ENCODE measurements at regions not wholly inside any gene's neighbourhood (a gene's known extent, or its start where the extent isn't known, plus 50 kb on each side); places are given as distances from the start of the nearest gene placed in this dataset.

DNA sequence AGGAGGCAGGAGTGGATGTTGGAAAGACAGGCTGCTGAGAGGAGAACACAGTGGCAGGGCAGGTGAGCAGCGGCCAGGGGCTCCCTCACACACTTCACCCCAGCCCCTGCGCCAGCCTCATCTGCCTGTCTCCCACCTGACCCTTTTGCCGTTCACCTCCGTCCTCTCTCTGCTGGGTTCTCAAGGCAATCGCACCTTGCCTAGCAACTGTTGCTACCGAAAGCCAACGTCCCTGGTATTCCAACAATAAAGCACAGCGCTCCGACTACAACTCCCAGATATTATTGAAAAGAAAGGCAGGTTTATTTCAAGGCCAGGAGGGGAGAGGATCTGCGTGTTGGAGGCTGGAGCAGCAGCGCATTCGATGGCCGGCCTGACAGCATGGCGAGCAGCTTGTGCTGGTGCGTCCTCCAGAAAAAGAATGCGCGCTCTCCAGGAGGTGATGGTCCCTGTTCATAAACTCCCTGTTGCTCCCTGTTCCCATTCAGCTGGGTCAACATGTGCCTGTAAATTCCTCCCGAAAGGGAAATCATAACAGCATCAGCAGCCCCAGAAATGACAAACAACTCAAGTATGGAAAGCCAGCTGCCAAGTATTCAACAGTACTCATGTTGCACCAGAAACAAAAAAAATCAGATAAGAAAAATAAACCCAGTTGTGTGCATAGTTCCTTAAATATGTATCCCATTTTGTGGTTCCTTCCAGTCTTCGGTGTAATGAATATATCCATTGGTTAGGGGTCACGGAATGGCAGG, 153.0 kb upstream of the DIO3 start:
- no peaks in the 10 kb centered on the region for H4K20me1 ChIP-seq (replicated peaks; ENCODE audit: insufficient read depth)
- H3K79me2 ChIP-seq (replicated peaks; ENCODE audit: insufficient read depth) = no peaks in the 10 kb centered on the region
- H2AFZ ChIP-seq = no peak overlapping the region
- H3F3A ChIP-seq (replicated peaks; ENCODE audit: low read depth) = no peaks in the 10 kb centered on the region
- H3K4me3 ChIP-seq = no peak overlapping the region
- H3K27me3 ChIP-seq (ENCODE audit: insufficient read depth) = no peaks in the 10 kb centered on the region
- no peaks in the 10 kb centered on the region for H3K9me2 ChIP-seq (ENCODE audit: insufficient read depth)
- H3K36me3 Mint-ChIP-seq (ENCODE audit: low read depth) = no peaks in the 10 kb centered on the region; the same call in 2 of the 3 replicates
- no peak overlapping the region for H3K4me3 Mint-ChIP-seq
- peaks cover 13% of the 10 kb centered on the region for H3K27me3 Mint-ChIP-seq (ENCODE audit: insufficient read depth, low read depth, poor library complexity)
- no peak overlapping the region for H3K4me2 ChIP-seq
- H3K9me3 Mint-ChIP-seq = no peaks in the 10 kb centered on the region
- ATAC-seq (no peak), DNase-seq (ENCODE audit: low spot score) (no peak)
- TF ChIP-seq EZH2phosphoT487 (IDR thresholded peaks at IDR 0.05; ENCODE audit: unreplicated experiment) (no peak), STAT1 (IDR thresholded peaks at IDR 0.05; ENCODE audit: unreplicated experiment) (no peak), CTCF (conservative IDR thresholded peaks at IDR 0.05; ENCODE audit: low read depth in 2 of 2) (no peak), ZNF114 (CRISPR knock-in tag; IDR thresholded peaks at IDR 0.05) (no peak), EZH2 (IDR thresholded peaks at IDR 0.05; ENCODE audit: low read depth, unreplicated experiment) (no peak), JUNB (IDR thresholded peaks at IDR 0.05; ENCODE audit: unreplicated experiment) (no peak), NANOG (IDR thresholded peaks at IDR 0.05; ENCODE audit: borderline replicate concordance) (no peak), ZNF331 (CRISPR knock-in tag; IDR thresholded peaks at IDR 0.05; ENCODE audit: low read depth) (no peak), REST (IDR thresholded peaks at IDR 0.05; ENCODE audit: unreplicated experiment) (no peak), POLR2AphosphoS5 (IDR thresholded peaks at IDR 0.05; ENCODE audit: low read depth) (no peak), CREB1 (CRISPR knock-in tag; IDR thresholded peaks at IDR 0.05; ENCODE audit: low read depth) (no peak), ZNF462 (CRISPR knock-in tag; IDR thresholded peaks at IDR 0.05) (no peak)
- TF ChIP-seq, protein P1, sequence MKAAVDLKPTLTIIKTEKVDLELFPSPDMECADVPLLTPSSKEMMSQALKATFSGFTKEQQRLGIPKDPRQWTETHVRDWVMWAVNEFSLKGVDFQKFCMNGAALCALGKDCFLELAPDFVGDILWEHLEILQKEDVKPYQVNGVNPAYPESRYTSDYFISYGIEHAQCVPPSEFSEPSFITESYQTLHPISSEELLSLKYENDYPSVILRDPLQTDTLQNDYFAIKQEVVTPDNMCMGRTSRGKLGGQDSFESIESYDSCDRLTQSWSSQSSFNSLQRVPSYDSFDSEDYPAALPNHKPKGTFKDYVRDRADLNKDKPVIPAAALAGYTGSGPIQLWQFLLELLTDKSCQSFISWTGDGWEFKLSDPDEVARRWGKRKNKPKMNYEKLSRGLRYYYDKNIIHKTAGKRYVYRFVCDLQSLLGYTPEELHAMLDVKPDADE (IDR thresholded peaks at IDR 0.05) = no peak
- H3K27ac ChIP-seq (ENCODE audit: low read depth) = no peak overlapping the region
- peaks cover 14% of the 10 kb centered on the region for H3K4me1 Mint-ChIP-seq
- peak overlapping the region; percentile 58; the same call in 1 of the 2 replicates for H3K27ac Mint-ChIP-seq
- no peaks in the 10 kb centered on the region for H3K36me3 ChIP-seq (ENCODE audit: insufficient read depth)
- no peaks in the 10 kb centered on the region for H3K4me1 ChIP-seq (ENCODE audit: insufficient read depth)
